ENCODE measurements at regions not wholly inside any gene's neighbourhood (a gene's known extent, or its start where the extent isn't known, plus 50 kb on each side); places are given as distances from the start of the nearest gene placed in this dataset.
"Not testable (repeated sequence)": the region's sequence is repeated elsewhere in the genome, so short reads cannot be mapped to it uniquely, and the experiment has no call there.

- no peak for DNase-seq
Measured at GRCh38 chr2:15681089-15681885, 89.6 kb downstream of the DDX1 start.

GRCh38 chr2:15682354-15682753 is 90.7 kb downstream of the DDX1 start:
- no peak for DNase-seq

- DNase-seq: no peak
Measured at GRCh38 chr2:15684161-15685039, 92.7 kb downstream of the DDX1 start.

GRCh38 chr2:15685143-15685542 is 93.5 kb downstream of the DDX1 start:
- no peak for DNase-seq

- no peak for DNase-seq
Measured at GRCh38 chr2:15686643-15687042, 95.0 kb downstream of the DDX1 start.

GRCh38 chr2:15687243-15687642 is 95.6 kb downstream of the DDX1 start:
- DNase-seq: no peak

- DNase-seq: no peak
Measured at GRCh38 chr2:15687720-15688119, 96.1 kb downstream of the DDX1 start.

GRCh38 chr2:15688924-15689568 is 97.4 kb downstream of the DDX1 start:
- DNase-seq: no peak

- DNase-seq: no peak
Measured at GRCh38 chr2:15689654-15690053, 98.0 kb downstream of the DDX1 start.

GRCh38 chr2:15691586-15692310 is 100.1 kb downstream of the DDX1 start:
- no peak for DNase-seq

GRCh38 chr2:15692551-15693377 is 101.1 kb downstream of the DDX1 start:
- DNase-seq: no peak

GRCh38 chr2:15693382-15693781 is 101.7 kb downstream of the DDX1 start:
- no peak for DNase-seq

GRCh38 chr2:15693926-15694588 is 102.4 kb downstream of the DDX1 start:
- no peak for DNase-seq

- DNase-seq: no peak
Measured at GRCh38 chr2:15694589-15694986, 102.9 kb downstream of the DDX1 start.

- no peak for DNase-seq
Measured at GRCh38 chr2:15695582-15696330, 104.1 kb downstream of the DDX1 start.

- DNase-seq: not testable (repeated sequence)
Measured at GRCh38 chr2:15696606-15697170, 105.0 kb downstream of the DDX1 start.

GRCh38 chr2:15700131-15700530 is 108.5 kb downstream of the DDX1 start:
- no peak for DNase-seq

- no peak for DNase-seq
Measured at GRCh38 chr2:15700599-15701340, 109.1 kb downstream of the DDX1 start.

GRCh38 chr2:15701341-15701907 is 109.8 kb downstream of the DDX1 start:
- no peak for DNase-seq
